ENCODE measurements at regions not wholly inside any gene's neighbourhood (a gene's known extent, or its start where the extent isn't known, plus 50 kb on each side); places are given as distances from the start of the nearest gene placed in this dataset.

GRCh38 chr11:80466570-80466969 is 1025.7 kb upstream of the TENM4 start:
- no peak for TF ChIP-seq CTCF (IDR thresholded peaks at IDR 0.05 in 4 of 5, conservative IDR thresholded peaks at IDR 0.05 in 1 of 5)
- TF ChIP-seq POLR2A (IDR thresholded peaks at IDR 0.05): no peak
- in situ Hi-C loops (cut with MboI; ENCODE audit: low sequenced_read_pairs in 4 of 4) (no loop called here), intact Hi-C loops (cut with DNase I; ENCODE audit: low total_unique reads) (no loop called here)
- no peak for ATAC-seq
- H3K27me3 ChIP-seq: no peaks in the 10 kb centered on the region
- no peak overlapping the region for H3K27ac ChIP-seq
- H3K9me3 ChIP-seq: no peaks in the 10 kb centered on the region
- no peak for DNase-seq
- no peaks in the 10 kb centered on the region for H3K36me3 ChIP-seq
- H3K4me3 ChIP-seq: no peak overlapping the region
- H3K4me1 ChIP-seq: no peaks in the 10 kb centered on the region

- TF ChIP-seq POLR2A (IDR thresholded peaks at IDR 0.05): no peak
- in situ Hi-C loops (cut with MboI; ENCODE audit: low sequenced_read_pairs in 4 of 4): no loop called here
- no peaks in the 10 kb centered on the region for H3K36me3 ChIP-seq
- H3K27ac ChIP-seq: no peak overlapping the region
- DNase-seq: no peak
- H3K9me3 ChIP-seq: no peaks in the 10 kb centered on the region
- H3K4me1 ChIP-seq: no peaks in the 10 kb centered on the region
- H3K27me3 ChIP-seq: no peaks in the 10 kb centered on the region
- intact Hi-C loops (cut with DNase I; ENCODE audit: low total_unique reads): no loop called here
- no peak overlapping the region for H3K4me3 ChIP-seq
- no peak for ATAC-seq
Measured at GRCh38 chr11:80462211-80462610, 1021.4 kb upstream of the TENM4 start.

GRCh38 chr11:80458376-80458775 is 1017.5 kb upstream of the TENM4 start:
- no peak overlapping the region for H3K4me3 ChIP-seq
- no peaks in the 10 kb centered on the region for H3K4me1 ChIP-seq
- in situ Hi-C loops (cut with MboI; ENCODE audit: low sequenced_read_pairs in 4 of 4) (no loop called here), intact Hi-C loops (cut with DNase I; ENCODE audit: low total_unique reads) (no loop called here)
- H3K27ac ChIP-seq: no peak overlapping the region
- DNase-seq: no peak
- H3K9me3 ChIP-seq: no peaks in the 10 kb centered on the region
- no peak for TF ChIP-seq POLR2A (IDR thresholded peaks at IDR 0.05)
- no peak for TF ChIP-seq CTCF (IDR thresholded peaks at IDR 0.05 in 4 of 5, conservative IDR thresholded peaks at IDR 0.05 in 1 of 5)
- no peaks in the 10 kb centered on the region for H3K27me3 ChIP-seq
- no peak for ATAC-seq
- H3K36me3 ChIP-seq: no peaks in the 10 kb centered on the region

- Histone ChIP-seq H3K27ac (no peak overlapping the region), H3K4me3 (no peak overlapping the region), H3K9me3 (no peaks in the 10 kb centered on the region), H3K36me3 (no peaks in the 10 kb centered on the region), H3K4me1 (no peaks in the 10 kb centered on the region), H3K27me3 (no peaks in the 10 kb centered on the region)
- DNase-seq: no peak
- in situ Hi-C loops (cut with MboI; ENCODE audit: low sequenced_read_pairs in 4 of 4): no loop called here
- intact Hi-C loops (cut with DNase I; ENCODE audit: low total_unique reads): no loop called here
- ATAC-seq: no peak
- TF ChIP-seq POLR2A (IDR thresholded peaks at IDR 0.05) (no peak), CTCF (IDR thresholded peaks at IDR 0.05 in 4 of 5, conservative IDR thresholded peaks at IDR 0.05 in 1 of 5) (no peak)
Measured at GRCh38 chr11:80457823-80458222, 1017.0 kb upstream of the TENM4 start.

- in situ Hi-C loops (cut with MboI; ENCODE audit: low sequenced_read_pairs in 4 of 4) (no loop called here), intact Hi-C loops (cut with DNase I; ENCODE audit: low total_unique reads) (no loop called here)
- Histone ChIP-seq H3K4me3 (no peak overlapping the region), H3K4me1 (no peaks in the 10 kb centered on the region), H3K27me3 (no peaks in the 10 kb centered on the region), H3K9me3 (no peaks in the 10 kb centered on the region), H3K36me3 (no peaks in the 10 kb centered on the region), H3K27ac (no peak overlapping the region)
- no peak for ATAC-seq
- TF ChIP-seq CTCF (IDR thresholded peaks at IDR 0.05 in 4 of 5, conservative IDR thresholded peaks at IDR 0.05 in 1 of 5) (no peak), POLR2A (IDR thresholded peaks at IDR 0.05) (no peak)
- DNase-seq: no peak
Measured at GRCh38 chr11:80455818-80456217, 1015.0 kb upstream of the TENM4 start.

Measured in gastrocnemius medialis (tissue), 4 donors.